Psoas muscle (tissue), 7 donors: ENCODE measurements at regions not wholly inside any gene's neighbourhood (a gene's known extent, or its start where the extent isn't known, plus 50 kb on each side); places are given as distances from the start of the nearest gene placed in this dataset.

ENCODE experiments used
- ATAC-seq, 4 donors: fragments of 200-7000 bp; cut with Tn5 transposase; one replicate each; pipeline ENCODE4 v1.9.1; 2020; ENCODE audit warnings: moderate library complexity in 3 of 4, mild to moderate bottlenecking in 2 of 4
- DNase-seq, 2 donors: peaks; one replicate each; pipeline ENCODE4 v3.0.0-alpha.2; 2020
- H3K27ac ChIP-seq: fragments of 200-600 bp; one replicate; pipeline ENCODE4 v1.8.0; 2022
- H3K27me3 ChIP-seq, 3 donors: fragments of 200-600 bp in 1 of 3; one replicate each; pipeline versions ENCODE4 v1.6.1 to v1.8.0; 2013 to 2022; ENCODE audit warnings: low read length in 2 of 3, mild to moderate bottlenecking in 2 of 3, moderate library complexity in 1 of 3; ENCODE audit not compliant: insufficient read depth in 3 of 3
- H3K36me3 ChIP-seq, 2 donors: fragments of 200-600 bp in 1 of 2; one replicate each; pipeline versions ENCODE4 v1.6.1 to v1.8.0; 2013 to 2022; ENCODE audit warnings: low read depth in 1 of 2, mild to moderate bottlenecking in 1 of 2, moderate library complexity in 1 of 2; ENCODE audit not compliant: insufficient read depth in 1 of 2
- H3K4me1 ChIP-seq: fragments of 200-600 bp; one replicate; pipeline ENCODE4 v1.8.0; 2022
- H3K4me3 ChIP-seq: fragments of 200-600 bp; one replicate; pipeline ENCODE4 v1.8.0; 2022; ENCODE audit warnings: mild to moderate bottlenecking
- H3K9me3 ChIP-seq: fragments of 200-600 bp; one replicate; pipeline ENCODE4 v1.8.0; 2022
- WGBS, 3 donors: extraction: QIAGEN DNeasy Blood & Tissue Kit; methylation state at CpG; one replicate each; pipeline versions ENCODE4 v1.1.6 to v1.1.7; 2013; 5-methylcytosine and 5-hydroxymethylcytosine counted together
- intact Hi-C, 2 donors: fragments of 100-400 bp; cut with DNase I; formaldehyde crosslinking; loops; one replicate each; pipeline versions ENCODE4 v1.11.0 to v1.14.2; 2022
- TF ChIP-seq, protein P1 (sequence below): fragments of 200-600 bp; IDR thresholded peaks from one replicate; pipeline ENCODE4 v1.8.0; 2022; ENCODE audit warnings: antibody characterized with exemption
- donor health status: healthy with polysubstance abuse.
- donor health status: DM: no; HTN: no; CAD: no; lungs with moderate emphysema.
- donor health status: Bipolar disorder and iron deficiency.
- donor health status: healthy.
- donor health status: DM: yes; HTN: yes; CAD: no.
- donor health status: DM: no; HTN: no; CAD: no.
- donor health status: DM: yes; HTN: yes; CAD: no.

DNA sequence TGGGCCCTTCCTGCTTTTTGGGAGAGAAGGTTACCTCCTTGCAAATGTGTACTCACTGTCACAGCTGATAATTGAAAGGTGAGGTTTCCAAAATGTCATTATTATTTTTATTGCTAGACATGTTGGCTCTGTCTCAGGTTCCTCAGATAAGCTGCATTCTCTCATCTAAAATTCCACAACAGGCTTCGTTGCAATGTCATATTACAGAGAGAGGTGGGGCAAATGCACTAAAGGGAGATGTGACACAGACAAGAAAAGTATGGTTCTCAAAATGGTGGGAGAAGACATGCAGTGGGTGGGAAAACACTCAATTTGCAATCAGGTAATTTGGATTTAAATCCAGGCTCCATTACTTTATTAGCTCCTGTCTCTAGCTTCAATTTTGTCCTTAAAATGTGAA, 256.4 kb upstream of the POU3F2 start:
- TF ChIP-seq, protein P1, sequence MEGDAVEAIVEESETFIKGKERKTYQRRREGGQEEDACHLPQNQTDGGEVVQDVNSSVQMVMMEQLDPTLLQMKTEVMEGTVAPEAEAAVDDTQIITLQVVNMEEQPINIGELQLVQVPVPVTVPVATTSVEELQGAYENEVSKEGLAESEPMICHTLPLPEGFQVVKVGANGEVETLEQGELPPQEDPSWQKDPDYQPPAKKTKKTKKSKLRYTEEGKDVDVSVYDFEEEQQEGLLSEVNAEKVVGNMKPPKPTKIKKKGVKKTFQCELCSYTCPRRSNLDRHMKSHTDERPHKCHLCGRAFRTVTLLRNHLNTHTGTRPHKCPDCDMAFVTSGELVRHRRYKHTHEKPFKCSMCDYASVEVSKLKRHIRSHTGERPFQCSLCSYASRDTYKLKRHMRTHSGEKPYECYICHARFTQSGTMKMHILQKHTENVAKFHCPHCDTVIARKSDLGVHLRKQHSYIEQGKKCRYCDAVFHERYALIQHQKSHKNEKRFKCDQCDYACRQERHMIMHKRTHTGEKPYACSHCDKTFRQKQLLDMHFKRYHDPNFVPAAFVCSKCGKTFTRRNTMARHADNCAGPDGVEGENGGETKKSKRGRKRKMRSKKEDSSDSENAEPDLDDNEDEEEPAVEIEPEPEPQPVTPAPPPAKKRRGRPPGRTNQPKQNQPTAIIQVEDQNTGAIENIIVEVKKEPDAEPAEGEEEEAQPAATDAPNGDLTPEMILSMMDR: no peak
- H3K36me3 ChIP-seq: no peaks in the 10 kb centered on the region
- H3K4me1 ChIP-seq: no peaks in the 10 kb centered on the region
- no peaks in the 10 kb centered on the region for H3K9me3 ChIP-seq
- no peak overlapping the region for H3K4me3 ChIP-seq
- H3K27ac ChIP-seq: no peak overlapping the region
- intact Hi-C loops: no loop called here
- ATAC-seq: no peak
- 33 to 48% (median 39%) methylated on average over 1 of the region's 1 CpG for WGBS, 3 donors
- DNase-seq: no peak
- no peaks in the 10 kb centered on the region for H3K27me3 ChIP-seq

DNA sequence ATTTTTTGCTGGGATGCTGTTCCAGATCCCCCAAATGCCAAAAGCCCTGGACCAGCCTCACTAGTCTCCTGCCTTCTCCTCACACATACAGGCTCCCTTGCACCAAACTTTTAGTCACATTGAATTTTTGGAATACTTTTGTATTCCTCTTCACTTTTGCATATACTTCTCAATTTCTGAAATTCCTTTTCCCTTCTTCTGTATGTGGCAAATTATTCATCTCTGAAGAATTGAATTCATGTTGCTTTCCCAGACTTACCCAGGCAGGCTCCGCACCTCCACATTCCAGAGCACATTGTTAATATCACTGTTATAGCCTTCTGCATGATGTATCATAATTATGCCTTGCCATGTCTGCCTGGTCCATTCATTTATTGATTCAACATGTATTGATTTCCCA, 255.3 kb upstream of the POU3F2 start:
- DNase-seq (no peak), ATAC-seq (no peak)
- no peaks in the 10 kb centered on the region for H3K36me3 ChIP-seq
- no peak overlapping the region for H3K27ac ChIP-seq
- H3K27me3 ChIP-seq: no peaks in the 10 kb centered on the region
- 91 to 92% (median 91%) methylated on average over 1 of the region's 1 CpG for WGBS, 3 donors
- H3K4me1 ChIP-seq: no peaks in the 10 kb centered on the region
- no peaks in the 10 kb centered on the region for H3K9me3 ChIP-seq
- TF ChIP-seq, protein P1: no peak
- intact Hi-C loops: no loop called here
- no peak overlapping the region for H3K4me3 ChIP-seq

DNA sequence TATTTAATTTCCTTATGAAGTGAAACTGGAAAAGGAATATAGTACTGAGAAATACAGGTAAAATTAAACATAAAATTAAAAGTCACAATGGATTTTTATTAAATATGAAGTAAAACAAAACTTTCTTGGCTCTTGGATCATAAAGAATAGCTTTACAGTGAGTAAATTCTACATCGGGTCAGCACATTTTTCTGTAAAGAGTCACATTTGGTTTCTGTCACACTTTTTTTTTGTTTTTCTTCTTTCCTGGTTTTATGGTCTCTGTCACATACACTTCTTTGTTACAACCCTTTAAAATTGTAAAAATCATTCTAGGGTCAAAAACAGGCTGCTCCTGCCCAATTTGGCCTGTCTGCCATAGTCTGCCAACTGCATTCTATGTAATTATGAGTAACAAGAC, 254.4 kb upstream of the POU3F2 start:
- Histone ChIP-seq H3K4me1 (no peaks in the 10 kb centered on the region), H3K9me3 (no peaks in the 10 kb centered on the region), H3K27me3 (no peaks in the 10 kb centered on the region), H3K27ac (no peak overlapping the region), H3K36me3 (no peaks in the 10 kb centered on the region), H3K4me3 (no peak overlapping the region)
- TF ChIP-seq, protein P1: no peak
- ATAC-seq (no peak), DNase-seq (no peak)
- 43 to 52% (median 45%) methylated on average over 1 of the region's 1 CpG for WGBS, 3 donors
- intact Hi-C loops: no loop called here

DNA sequence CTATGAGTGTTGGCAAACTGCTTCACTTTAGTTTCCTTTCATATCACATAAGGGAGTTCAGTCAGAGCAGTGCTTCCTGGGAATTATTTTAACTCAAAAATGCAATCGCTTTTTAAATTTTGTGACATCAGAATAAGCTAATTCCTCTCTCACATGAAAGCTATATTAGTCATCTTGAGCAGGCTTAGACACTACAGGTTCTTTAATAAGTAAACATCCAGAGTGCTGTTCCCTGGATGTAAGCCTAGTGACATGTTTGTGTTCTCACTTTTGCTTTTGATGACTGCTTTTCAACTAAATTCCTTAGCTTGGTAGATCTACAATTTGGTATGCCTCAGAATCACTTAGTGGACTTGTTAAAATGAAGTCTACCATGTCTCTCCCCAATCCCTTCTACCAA, 252.7 kb upstream of the POU3F2 start:
- no peaks in the 10 kb centered on the region for H3K9me3 ChIP-seq
- H3K27me3 ChIP-seq: no peaks in the 10 kb centered on the region
- no peak overlapping the region for H3K4me3 ChIP-seq
- intact Hi-C loops: no loop called here
- ATAC-seq: no peak
- H3K27ac ChIP-seq: no peak overlapping the region
- 61 to 80% (median 80%) methylated on average over 1 of the region's 1 CpG for WGBS, 3 donors
- H3K36me3 ChIP-seq: no peaks in the 10 kb centered on the region
- TF ChIP-seq, protein P1: no peak
- H3K4me1 ChIP-seq: no peaks in the 10 kb centered on the region
- no peak for DNase-seq

DNA sequence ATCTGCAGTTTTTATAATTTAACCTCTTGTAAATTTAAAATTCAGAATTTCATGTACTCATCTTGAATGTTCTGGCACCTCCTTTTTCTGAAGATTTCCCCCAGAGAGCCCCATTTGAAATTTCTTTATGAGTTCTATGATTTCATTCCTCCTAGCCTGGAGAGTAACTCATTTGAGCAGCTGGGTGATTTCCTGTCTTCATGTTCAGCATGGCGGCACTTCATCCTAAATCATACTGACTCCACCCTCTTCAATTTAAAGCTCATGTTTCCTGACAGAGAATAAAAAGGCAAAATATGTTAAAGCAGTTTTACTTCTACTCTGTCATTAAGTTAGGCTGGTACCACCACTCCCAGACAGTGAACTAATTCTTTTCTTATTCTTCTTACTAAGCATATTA, 250.9 kb upstream of the POU3F2 start:
- Histone ChIP-seq H3K4me3 (no peak overlapping the region), H3K9me3 (no peaks in the 10 kb centered on the region), H3K27me3 (no peaks in the 10 kb centered on the region), H3K4me1 (no peaks in the 10 kb centered on the region), H3K36me3 (no peaks in the 10 kb centered on the region), H3K27ac (no peak overlapping the region)
- ATAC-seq: no peak
- WGBS, 3 donors: 51 to 53% (median 53%) methylated on average over 1 of the region's 1 CpG
- TF ChIP-seq, protein P1: no peak
- intact Hi-C loops: no loop called here
- DNase-seq: no peak
